HG03108 (cell line): ENCODE measurements at regions not wholly inside any gene's neighbourhood (a gene's known extent, or its start where the extent isn't known, plus 50 kb on each side); places are given as distances from the start of the nearest gene placed in this dataset.

Source experiments
- ATAC-seq: cut with Tn5 transposase; IDR thresholded peaks from one replicate; pipeline ENCODE4 v1.9.1; 2021; ENCODE audit warnings: moderate library complexity; ENCODE audit not compliant: unreplicated experiment

- ATAC-seq: no peak
These were observed 2050.2 kb upstream of the AGA start for GRCh38 chr4:179492260-179493080.

- ATAC-seq: no peak
These were observed 2061.7 kb upstream of the AGA start for GRCh38 chr4:179503976-179504375.

GRCh38 chr4:179509489-179509888 is 2067.3 kb upstream of the AGA start:
- no peak for ATAC-seq

GRCh38 chr4:179521952-179522351 is 2079.7 kb upstream of the AGA start:
- ATAC-seq: no peak

GRCh38 chr4:179530958-179531357 is 2088.7 kb upstream of the AGA start:
- no peak for ATAC-seq

- ATAC-seq: no peak
These were observed 2094.5 kb upstream of the AGA start for GRCh38 chr4:179536694-179537093.

- no peak for ATAC-seq
These were observed 2097.4 kb upstream of the AGA start for GRCh38 chr4:179539641-179540040.

GRCh38 chr4:179543771-179544170 is 2101.5 kb upstream of the AGA start:
- no peak for ATAC-seq

GRCh38 chr4:179544496-179544895 is 2102.3 kb upstream of the AGA start:
- ATAC-seq: no peak

GRCh38 chr4:179552131-179552530 is 2109.9 kb upstream of the AGA start:
- no peak for ATAC-seq

GRCh38 chr4:179563741-179564140 is 2121.5 kb upstream of the AGA start:
- no peak for ATAC-seq

GRCh38 chr4:179569549-179569948 is 2127.3 kb upstream of the AGA start:
- ATAC-seq: no peak

- no peak for ATAC-seq
These were observed 2140.1 kb upstream of the AGA start for GRCh38 chr4:179582164-179582905.

GRCh38 chr4:179583221-179583620 is 2141.0 kb upstream of the AGA start:
- no peak for ATAC-seq

GRCh38 chr4:179584101-179584500 is 2141.9 kb upstream of the AGA start:
- no peak for ATAC-seq

- ATAC-seq: no peak
These were observed 2143.5 kb upstream of the AGA start for GRCh38 chr4:179585761-179586160.

- ATAC-seq: no peak
These were observed 2144.2 kb upstream of the AGA start for GRCh38 chr4:179586460-179586859.

GRCh38 chr4:179595671-179596410 is 2153.6 kb upstream of the AGA start:
- no peak for ATAC-seq

- no peak for ATAC-seq
These were observed 2154.4 kb upstream of the AGA start for GRCh38 chr4:179596621-179597020.

- ATAC-seq: no peak
These were observed 2155.1 kb upstream of the AGA start for GRCh38 chr4:179597301-179597700.

- no peak for ATAC-seq
These were observed 2159.4 kb upstream of the AGA start for GRCh38 chr4:179601671-179602070.

- no peak for ATAC-seq
These were observed 2163.0 kb upstream of the AGA start for GRCh38 chr4:179605196-179605595.
